ENCODE measurements at regions not wholly inside any gene's neighbourhood (a gene's known extent, or its start where the extent isn't known, plus 50 kb on each side); places are given as distances from the start of the nearest gene placed in this dataset.
"Not testable (repeated sequence)": the region's sequence is repeated elsewhere in the genome, so short reads cannot be mapped to it uniquely, and the experiment has no call there.

DNA sequence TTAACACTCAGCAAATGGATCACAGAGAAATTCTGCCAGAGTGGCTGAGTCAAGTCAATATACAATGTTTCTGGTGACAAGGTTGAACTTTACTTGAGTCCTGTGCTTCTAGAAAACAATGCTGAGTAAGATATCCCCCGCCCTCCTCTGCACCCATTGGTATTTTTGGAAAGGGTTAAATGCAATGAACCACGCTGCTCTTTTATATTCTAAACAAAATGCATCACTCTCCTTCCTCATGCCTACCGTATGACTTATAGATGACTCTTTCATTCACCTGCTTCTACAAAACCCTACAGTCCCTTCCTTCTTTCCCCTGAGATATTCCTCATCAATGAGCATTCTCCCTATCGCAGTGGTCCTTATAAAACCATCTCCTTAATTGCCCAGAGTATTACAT lies 168.8 kb downstream of the TXNL1 start:
- H3K4me1 Mint-ChIP-seq = no peaks in the 10 kb centered on the region
- no peaks in the 10 kb centered on the region for H3K36me3 Mint-ChIP-seq
- no peak overlapping the region for H3K27ac Mint-ChIP-seq
- H3K27me3 Mint-ChIP-seq = peaks cover 1% of the 10 kb centered on the region
- H3K9me3 Mint-ChIP-seq = peaks cover 10% of the 10 kb centered on the region
- no peak overlapping the region for H3K4me3 Mint-ChIP-seq

DNA sequence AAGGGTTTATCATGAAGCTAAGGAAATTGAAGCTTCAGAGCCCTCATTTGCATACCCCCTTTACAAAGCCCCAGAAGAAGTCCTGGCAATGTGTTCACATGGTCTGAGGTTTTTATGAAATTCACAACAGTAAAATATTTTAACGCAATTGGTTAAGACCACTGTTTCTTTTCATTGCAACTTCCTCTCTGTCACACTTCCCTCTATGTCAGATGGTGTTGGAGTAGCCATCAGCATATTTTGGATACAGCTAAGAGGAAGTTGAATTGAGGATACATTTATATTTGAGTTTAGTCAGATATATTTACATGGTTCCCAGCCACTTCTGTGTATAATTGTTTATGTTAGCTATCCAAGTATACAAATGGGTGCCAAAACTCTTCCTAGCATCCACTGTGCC lies 170.0 kb downstream of the TXNL1 start:
- no peak overlapping the region for H3K27ac Mint-ChIP-seq

DNA sequence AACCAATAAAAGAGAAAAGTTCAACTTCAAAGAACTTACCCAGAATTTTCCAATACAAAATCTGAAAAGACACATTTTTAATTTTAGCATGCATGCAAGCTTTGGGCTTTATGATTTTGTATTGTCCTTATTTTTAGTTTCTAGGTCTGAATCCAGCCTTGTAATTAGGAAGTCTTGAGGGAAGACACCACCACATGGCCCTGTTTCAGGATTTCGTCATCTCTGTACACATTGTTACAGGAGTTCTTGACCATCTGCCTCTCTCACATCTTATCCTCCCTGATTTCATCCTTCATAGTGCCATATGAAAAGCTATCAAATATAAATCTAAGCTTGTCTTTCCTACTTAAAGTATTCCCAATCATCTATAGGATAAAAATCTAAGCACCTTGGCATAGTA lies 176.1 kb downstream of the TXNL1 start:
- Mint-ChIP-seq H3K27me3 (peaks cover 4% of the 10 kb centered on the region), H3K4me3 (no peak overlapping the region), H3K9me3 (peaks cover 10% of the 10 kb centered on the region), H3K27ac (no peak overlapping the region), H3K4me1 (no peaks in the 10 kb centered on the region), H3K36me3 (no peaks in the 10 kb centered on the region)

More for the DNA sequence above, 170.0 kb downstream of the TXNL1 start:
- H3K27me3 Mint-ChIP-seq = peaks cover 1% of the 10 kb centered on the region
- no peak overlapping the region for H3K4me3 Mint-ChIP-seq
- H3K36me3 Mint-ChIP-seq = no peaks in the 10 kb centered on the region
- no peaks in the 10 kb centered on the region for H3K4me1 Mint-ChIP-seq
- H3K9me3 Mint-ChIP-seq = peaks cover 10% of the 10 kb centered on the region

DNA sequence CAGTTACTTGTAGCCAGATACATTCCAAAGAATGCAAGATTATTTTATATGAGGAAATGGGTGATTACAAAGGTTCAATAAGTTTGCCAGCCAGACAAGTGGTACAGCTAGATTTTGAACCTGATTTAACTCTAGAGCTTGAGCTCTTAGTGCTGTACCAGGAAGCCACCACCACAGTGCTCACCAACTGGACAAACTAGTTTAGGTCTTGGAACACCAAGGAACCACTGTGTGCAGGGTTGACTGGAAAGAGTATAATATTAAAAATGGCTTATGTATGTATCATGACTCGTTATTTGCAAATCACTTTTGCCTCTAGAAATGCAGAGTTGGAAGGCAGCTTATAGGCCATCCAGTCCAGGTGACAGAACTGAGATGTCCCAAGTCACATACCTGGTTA lies 177.2 kb downstream of the TXNL1 start:
- Mint-ChIP-seq H3K4me1 (no peaks in the 10 kb centered on the region), H3K36me3 (no peaks in the 10 kb centered on the region), H3K4me3 (no peak overlapping the region), H3K27ac (no peak overlapping the region), H3K27me3 (peaks cover 4% of the 10 kb centered on the region), H3K9me3 (peaks cover 10% of the 10 kb centered on the region)

DNA sequence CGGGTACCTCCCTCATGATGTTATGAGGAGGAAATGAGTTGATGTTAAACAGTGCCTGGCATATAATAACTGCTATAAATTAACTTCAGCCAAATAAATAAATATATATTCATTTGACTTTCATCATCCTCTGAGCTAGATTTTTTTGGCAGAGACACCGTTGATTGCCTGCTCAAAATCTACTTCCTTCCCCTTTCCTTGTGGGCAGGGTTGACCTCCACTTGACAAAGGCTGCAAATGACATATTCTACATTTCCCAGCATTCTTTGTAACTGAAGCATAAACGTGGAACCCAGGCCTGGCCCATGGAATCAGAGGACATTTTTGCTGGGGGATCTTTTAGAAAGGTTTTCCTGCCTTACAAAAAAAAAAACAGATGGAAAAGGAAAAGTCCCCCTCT lies 177.8 kb downstream of the TXNL1 start:
- no peaks in the 10 kb centered on the region for H3K4me1 Mint-ChIP-seq
- H3K4me3 Mint-ChIP-seq = no peak overlapping the region

DNA sequence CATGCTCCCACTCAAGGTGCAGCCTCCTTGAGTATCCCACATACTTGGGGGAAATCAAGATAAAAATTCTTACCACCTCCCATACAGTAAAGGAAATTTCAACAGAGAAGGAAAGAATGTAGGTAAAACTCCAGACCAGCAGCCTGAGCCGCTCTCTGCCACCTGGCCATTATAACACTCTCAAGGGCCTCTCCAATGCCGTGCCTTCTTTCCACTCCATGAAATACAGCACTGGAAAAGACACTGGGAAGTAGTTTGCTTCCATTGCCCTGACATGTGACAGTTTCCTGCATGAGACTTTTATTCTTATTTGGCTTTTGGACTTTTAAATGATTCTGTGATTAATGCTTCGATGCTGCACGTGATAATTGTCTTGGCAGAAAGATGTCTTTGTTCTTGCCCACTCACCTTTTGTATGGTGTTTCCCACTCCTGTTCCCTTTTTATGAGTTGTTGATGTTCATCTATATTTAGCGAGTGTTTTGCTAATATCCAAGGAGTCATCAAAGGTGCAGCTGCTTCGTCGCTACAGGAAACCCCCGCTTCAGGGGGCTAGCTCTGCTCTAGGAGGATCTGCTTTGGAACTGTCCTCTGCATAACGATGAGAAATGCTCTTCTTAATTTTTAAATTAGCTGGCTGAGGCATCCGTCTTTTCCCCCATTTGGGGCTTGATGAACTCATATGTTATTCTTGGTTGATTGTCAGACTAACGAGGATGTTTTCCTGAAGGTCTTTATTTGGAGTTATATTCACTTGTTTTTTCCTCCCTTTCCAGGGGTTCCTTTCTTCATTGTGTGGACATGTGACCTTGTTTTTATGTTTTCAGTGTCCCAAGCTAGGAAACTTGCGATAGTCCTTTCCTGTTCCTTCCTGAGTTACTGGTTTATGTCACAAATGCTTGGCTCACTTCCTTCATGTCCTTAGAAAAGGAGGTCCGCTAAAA lies 179.4 kb downstream of the TXNL1 start:
- H3K4me3 Mint-ChIP-seq = no peak overlapping the region
- H3K4me1 Mint-ChIP-seq = no peaks in the 10 kb centered on the region
- H3K27ac Mint-ChIP-seq = no peak overlapping the region
- peaks cover 3% of the 10 kb centered on the region for H3K27me3 Mint-ChIP-seq
- no peaks in the 10 kb centered on the region for H3K36me3 Mint-ChIP-seq
- no peaks in the 10 kb centered on the region for H3K9me3 Mint-ChIP-seq

More for the DNA sequence above, 177.8 kb downstream of the TXNL1 start:
- Mint-ChIP-seq H3K27ac (no peak overlapping the region), H3K27me3 (peaks cover 4% of the 10 kb centered on the region), H3K36me3 (no peaks in the 10 kb centered on the region), H3K9me3 (peaks cover 9% of the 10 kb centered on the region)

DNA sequence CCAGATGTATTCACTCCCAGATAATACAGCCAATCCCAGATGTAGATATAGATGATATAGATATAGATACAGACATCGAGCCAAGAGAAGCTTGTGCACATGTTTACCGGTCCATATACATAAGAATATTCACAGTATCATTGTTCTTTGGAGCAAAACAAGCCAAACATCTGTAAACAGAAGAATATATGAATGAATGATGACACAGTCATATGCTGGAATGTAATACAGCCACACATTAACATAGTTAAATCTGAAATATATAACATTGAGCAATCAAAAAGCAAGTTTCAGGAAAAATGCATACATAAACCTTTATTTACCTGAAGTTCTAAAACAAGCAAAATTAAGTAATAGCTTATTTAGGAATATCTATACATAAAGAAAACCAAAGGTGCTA lies 182.5 kb downstream of the TXNL1 start:
- Mint-ChIP-seq H3K36me3 (no peaks in the 10 kb centered on the region), H3K27me3 (peaks cover 1% of the 10 kb centered on the region), H3K4me3 (no peak overlapping the region), H3K9me3 (no peaks in the 10 kb centered on the region), H3K4me1 (no peaks in the 10 kb centered on the region), H3K27ac (no peak overlapping the region)

DNA sequence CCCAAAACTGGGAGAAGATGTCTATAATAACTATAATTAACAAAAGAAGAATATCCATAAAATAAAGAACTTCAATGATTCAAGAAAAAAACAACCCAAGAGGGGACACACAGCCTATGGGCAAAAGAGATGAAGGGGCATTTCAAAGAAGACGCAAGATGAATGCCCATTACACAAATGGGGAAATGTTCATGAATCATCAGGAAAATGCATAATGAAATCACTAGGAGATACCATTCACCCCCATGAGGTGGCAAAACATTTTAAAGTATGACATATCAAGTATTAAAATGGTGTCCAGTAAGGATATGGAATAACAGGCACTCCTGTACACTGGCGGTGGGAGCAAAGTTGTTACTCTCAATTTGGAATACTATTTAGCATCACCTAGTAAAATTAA lies 183.3 kb downstream of the TXNL1 start:
- Mint-ChIP-seq H3K4me3 (no peak overlapping the region), H3K9me3 (no peaks in the 10 kb centered on the region), H3K36me3 (no peaks in the 10 kb centered on the region), H3K27me3 (peaks cover 1% of the 10 kb centered on the region), H3K27ac (no peak overlapping the region), H3K4me1 (no peaks in the 10 kb centered on the region)

DNA sequence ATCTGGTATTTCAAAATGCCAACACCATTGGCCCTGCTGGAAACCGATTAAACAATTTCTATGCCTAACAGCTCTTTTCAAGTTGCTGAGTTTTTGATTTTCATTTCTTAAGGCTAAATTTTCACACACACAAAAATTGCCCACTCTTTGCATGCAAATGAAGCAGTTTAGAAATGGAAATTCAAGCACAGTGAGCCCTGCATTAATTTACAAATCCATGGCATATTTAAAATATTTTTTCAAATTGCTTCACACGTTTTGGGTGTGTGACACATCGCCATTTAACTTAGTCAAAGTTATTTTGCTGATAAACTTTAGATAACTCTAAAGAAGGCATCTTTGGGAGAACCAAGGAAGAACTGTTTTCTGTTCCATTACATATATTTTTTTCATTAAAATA lies 184.8 kb downstream of the TXNL1 start:
- H3K36me3 Mint-ChIP-seq = no peaks in the 10 kb centered on the region
- no peak overlapping the region for H3K4me3 Mint-ChIP-seq
- H3K9me3 Mint-ChIP-seq = no peaks in the 10 kb centered on the region
- no peaks in the 10 kb centered on the region for H3K4me1 Mint-ChIP-seq
- H3K27me3 Mint-ChIP-seq = no peaks in the 10 kb centered on the region
- no peak overlapping the region for H3K27ac Mint-ChIP-seq

DNA sequence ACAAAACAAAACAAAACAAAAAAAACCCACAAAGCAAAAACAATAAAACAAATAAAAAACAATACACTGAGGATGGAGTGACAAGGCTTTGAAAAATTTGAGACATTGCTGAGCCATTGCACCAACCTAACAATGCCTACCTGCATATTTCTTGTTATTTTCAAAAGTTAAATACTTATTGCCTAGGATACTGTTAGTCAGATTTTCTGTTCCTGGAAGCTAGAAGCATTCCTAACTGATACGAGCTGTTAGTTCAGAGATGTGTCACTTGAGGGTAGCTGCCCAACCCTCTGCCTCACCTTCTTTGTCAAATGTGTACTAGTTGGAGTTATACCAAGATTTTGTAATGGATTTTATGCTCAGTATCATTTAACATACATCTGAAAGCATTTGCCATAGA lies 187.2 kb downstream of the TXNL1 start:
- no peaks in the 10 kb centered on the region for H3K4me1 Mint-ChIP-seq
- H3K27me3 Mint-ChIP-seq = no peaks in the 10 kb centered on the region
- H3K9me3 Mint-ChIP-seq = no peaks in the 10 kb centered on the region
- H3K4me3 Mint-ChIP-seq = no peak overlapping the region
- H3K27ac Mint-ChIP-seq = no peak overlapping the region
- no peaks in the 10 kb centered on the region for H3K36me3 Mint-ChIP-seq

DNA sequence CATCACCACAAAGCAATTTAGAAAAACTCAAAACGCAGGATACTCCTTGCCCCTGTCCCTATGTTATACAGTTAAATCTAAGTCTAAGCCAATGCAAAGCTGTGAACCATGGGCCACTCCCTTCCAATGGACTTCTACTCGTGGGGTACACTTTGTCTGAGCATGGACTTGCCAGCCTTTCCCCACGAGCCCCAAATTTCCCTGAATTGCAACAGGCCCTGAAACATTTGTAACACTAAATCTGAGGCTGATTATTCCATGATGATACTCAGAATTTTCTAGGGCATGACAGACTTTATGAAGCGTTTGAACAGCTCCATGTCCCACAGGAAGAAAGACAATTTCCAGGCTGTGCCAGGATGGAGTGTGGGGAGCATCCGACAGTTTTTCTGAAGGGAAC lies 189.6 kb downstream of the TXNL1 start:
- Mint-ChIP-seq H3K4me1 (no peaks in the 10 kb centered on the region), H3K36me3 (no peaks in the 10 kb centered on the region), H3K4me3 (no peak overlapping the region), H3K9me3 (no peaks in the 10 kb centered on the region), H3K27me3 (no peaks in the 10 kb centered on the region), H3K27ac (no peak overlapping the region)

DNA sequence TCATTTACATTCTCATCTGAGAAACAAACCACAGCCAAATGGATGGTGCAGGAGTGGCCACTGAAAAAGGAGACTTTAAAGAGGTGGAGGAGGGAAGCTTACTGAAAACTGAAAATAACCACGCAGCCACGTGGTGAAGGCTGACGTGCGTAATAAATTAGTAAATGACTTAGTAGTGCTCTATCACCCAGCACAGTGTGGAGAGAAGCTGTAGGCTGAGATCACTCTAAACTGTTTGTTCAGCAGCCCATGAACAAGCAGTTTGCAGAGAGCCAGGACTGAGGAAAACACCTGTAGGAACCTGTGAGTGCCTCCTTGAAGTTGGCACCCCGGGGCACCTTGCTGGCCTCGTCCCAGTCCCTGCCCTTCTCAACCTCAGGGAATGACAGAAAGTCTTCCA lies 193.0 kb downstream of the TXNL1 start:
- Mint-ChIP-seq H3K4me3 (no peak overlapping the region), H3K27ac (no peak overlapping the region), H3K36me3 (no peaks in the 10 kb centered on the region), H3K4me1 (no peaks in the 10 kb centered on the region), H3K9me3 (peaks cover 9% of the 10 kb centered on the region), H3K27me3 (no peaks in the 10 kb centered on the region)

DNA sequence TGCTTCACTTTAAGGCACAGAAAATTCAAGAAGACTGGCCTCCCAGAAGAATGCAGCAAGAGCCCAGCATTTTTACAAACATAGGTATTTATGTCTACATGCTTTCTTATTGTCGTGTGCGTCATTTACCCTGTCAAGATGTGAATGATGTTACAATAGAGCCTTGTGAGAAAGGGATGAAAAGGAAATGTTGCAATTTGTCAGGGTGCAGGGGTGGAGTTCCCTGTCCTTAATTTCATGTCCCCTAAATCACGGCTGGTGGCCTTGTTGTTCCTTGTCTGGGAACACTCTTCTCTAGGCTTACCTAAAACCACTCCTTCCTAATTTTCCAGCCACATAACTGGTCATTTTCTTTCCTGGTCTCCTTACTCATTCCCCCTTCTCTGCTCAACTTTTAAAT lies 194.2 kb downstream of the TXNL1 start:
- H3K27me3 Mint-ChIP-seq = no peaks in the 10 kb centered on the region
- no peaks in the 10 kb centered on the region for H3K36me3 Mint-ChIP-seq
- no peak overlapping the region for H3K4me3 Mint-ChIP-seq
- no peak overlapping the region for H3K27ac Mint-ChIP-seq
- H3K9me3 Mint-ChIP-seq = peaks cover 9% of the 10 kb centered on the region
- no peaks in the 10 kb centered on the region for H3K4me1 Mint-ChIP-seq

DNA sequence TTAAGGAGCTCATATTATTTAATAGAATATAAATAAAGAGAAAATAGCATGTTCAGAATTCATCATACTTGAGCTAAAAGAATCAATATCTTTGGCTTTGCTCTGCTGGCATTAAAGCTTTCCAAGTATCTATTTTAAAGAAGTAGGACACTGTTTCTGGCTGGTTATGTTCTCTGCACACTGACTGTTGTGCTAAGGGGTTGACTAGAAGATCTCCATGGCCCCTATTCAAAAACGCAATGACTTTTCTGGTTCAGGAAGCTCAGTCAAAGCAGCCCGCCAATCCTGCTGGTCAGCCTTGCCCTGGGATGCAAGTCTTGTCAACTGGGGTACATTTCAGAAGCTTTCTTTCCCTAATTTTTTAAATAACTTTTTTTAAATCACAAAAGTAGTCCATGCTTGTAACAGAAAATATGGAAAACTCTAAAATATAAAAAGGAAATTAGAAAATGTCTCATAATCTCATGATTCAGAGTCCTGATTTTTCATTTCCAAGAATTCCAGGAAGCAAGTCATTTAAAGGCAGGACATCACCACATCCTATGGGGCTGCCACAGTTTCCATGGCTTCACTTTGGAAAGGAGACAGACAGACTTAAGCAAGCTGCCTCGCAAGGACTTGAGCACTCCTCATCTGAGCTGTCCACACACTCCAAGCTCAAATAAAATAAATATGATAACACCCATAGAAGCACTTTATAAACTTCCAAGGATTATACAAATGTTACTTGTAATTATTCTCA lies 195.1 kb downstream of the TXNL1 start:
- Mint-ChIP-seq H3K4me3 (no peak overlapping the region), H3K27me3 (no peaks in the 10 kb centered on the region), H3K27ac (no peak overlapping the region), H3K36me3 (no peaks in the 10 kb centered on the region), H3K9me3 (peaks cover 9% of the 10 kb centered on the region), H3K4me1 (no peaks in the 10 kb centered on the region)

DNA sequence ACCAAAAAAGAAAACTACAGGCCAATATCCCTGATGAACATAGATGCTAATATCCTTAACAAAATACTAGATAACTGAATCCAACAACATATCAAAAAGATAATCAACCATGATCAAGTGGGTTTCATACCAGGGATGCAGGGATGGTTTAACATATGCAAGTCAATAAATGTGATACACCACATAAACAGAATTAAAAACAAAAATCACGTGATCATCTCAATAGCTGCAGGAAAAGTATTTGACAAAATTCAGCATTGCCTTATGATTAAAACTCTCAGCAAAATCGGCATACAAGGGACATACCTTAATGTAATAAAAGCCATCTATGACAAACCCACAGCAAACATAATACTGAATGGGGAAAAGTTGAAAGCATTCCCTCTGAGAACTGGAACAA lies 199.9 kb downstream of the TXNL1 start:
- not testable (repeated sequence) for H3K36me3 Mint-ChIP-seq, H3K9me3 Mint-ChIP-seq, H3K27ac Mint-ChIP-seq, H3K4me1 Mint-ChIP-seq, H3K4me3 Mint-ChIP-seq, H3K27me3 Mint-ChIP-seq

DNA sequence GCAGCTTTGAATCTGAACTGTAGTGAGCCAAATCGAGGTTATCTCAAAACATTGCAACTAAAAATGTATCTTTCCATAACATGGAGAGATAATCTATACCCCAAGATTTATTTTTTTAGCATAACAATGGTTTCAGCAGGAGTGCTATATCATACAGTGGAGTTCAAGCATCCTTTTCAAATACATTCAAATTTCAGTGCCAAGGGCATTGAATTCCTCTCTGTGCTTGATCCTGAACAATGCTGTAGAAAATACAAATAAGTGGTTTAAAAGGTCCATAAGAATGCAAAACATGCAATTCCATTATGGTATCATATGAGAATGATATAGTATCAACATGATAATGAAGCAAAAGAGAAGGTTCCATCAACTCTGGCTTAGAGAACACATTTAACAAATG lies 201.7 kb downstream of the TXNL1 start:
- Mint-ChIP-seq H3K36me3 (no peaks in the 10 kb centered on the region), H3K4me3 (no peak overlapping the region), H3K4me1 (no peaks in the 10 kb centered on the region), H3K9me3 (peaks cover 4% of the 10 kb centered on the region), H3K27me3 (no peaks in the 10 kb centered on the region), H3K27ac (no peak overlapping the region)

Measured in activated naive CD4-positive, alpha-beta T cell treated with anti-CD3 and anti-CD28 coated beads, Interleukin-2, amount 50 U/mL, for 24 hours (primary cell).